Adipocyte (in vitro differentiated cells): ENCODE measurements at regions not wholly inside any gene's neighbourhood (a gene's known extent, or its start where the extent isn't known, plus 50 kb on each side); places are given as distances from the start of the nearest gene placed in this dataset.
A peak's percentile ranks its signal among the peaks of the same experiment; 100 is the strongest.

Experiments used
- DNase-seq: peaks from one replicate; pipeline ENCODE4 v3.0.0-alpha.2; 2015; ENCODE audit warnings: low read depth
- H3K27me3 ChIP-seq: replicated peaks from 2 replicates; pipeline ENCODE4 v1.7.0; 2013; ENCODE audit warnings: mild to moderate bottlenecking, low read length, moderate library complexity; ENCODE audit not compliant: control insufficient read depth, insufficient read depth
- H3K36me3 ChIP-seq: 2 replicates; pipeline ENCODE4 v1.7.0; 2013; ENCODE audit warnings: low read length, mild to moderate bottlenecking, moderate library complexity; ENCODE audit not compliant: control insufficient read depth, insufficient read depth, severe bottlenecking
- H3K4me1 ChIP-seq: 2 replicates; pipeline ENCODE4 v1.7.0; 2013; ENCODE audit warnings: mild to moderate bottlenecking, low read length, moderate library complexity; ENCODE audit not compliant: control insufficient read depth, insufficient read depth
- H3K4me3 ChIP-seq: 2 replicates; pipeline ENCODE4 v1.7.0; 2013; ENCODE audit warnings: mild to moderate bottlenecking, low read length, moderate library complexity
- H3K9ac ChIP-seq: 2 replicates; pipeline ENCODE4 v1.7.0; 2013; ENCODE audit warnings: mild to moderate bottlenecking, low read length, moderate library complexity
- H3K9me3 ChIP-seq: 2 replicates; pipeline ENCODE4 v1.7.0; 2013; ENCODE audit warnings: mild to moderate bottlenecking, low read length, moderate library complexity; ENCODE audit not compliant: control insufficient read depth

GRCh38 chr2:240324312-240325015, 111.0 kb upstream of the GPC1 start:
- H3K9me3 ChIP-seq: no peaks in the 10 kb centered on the region
- H3K36me3 ChIP-seq: no peaks in the 10 kb centered on the region
- DNase-seq: no peak
- no peak overlapping the region for H3K9ac ChIP-seq
- H3K27me3 ChIP-seq: peaks cover 27% of the 10 kb centered on the region
- peaks cover 12% of the 10 kb centered on the region for H3K4me1 ChIP-seq
- no peak overlapping the region for H3K4me3 ChIP-seq

GRCh38 chr2:240325016-240326007, 110.2 kb upstream of the GPC1 start:
- Histone ChIP-seq H3K9ac (no peak overlapping the region), H3K27me3 (peaks cover 33% of the 10 kb centered on the region), H3K9me3 (no peaks in the 10 kb centered on the region), H3K36me3 (no peaks in the 10 kb centered on the region), H3K4me1 (peaks cover 7% of the 10 kb centered on the region), H3K4me3 (no peak overlapping the region)
- DNase-seq: no peak

DNA sequence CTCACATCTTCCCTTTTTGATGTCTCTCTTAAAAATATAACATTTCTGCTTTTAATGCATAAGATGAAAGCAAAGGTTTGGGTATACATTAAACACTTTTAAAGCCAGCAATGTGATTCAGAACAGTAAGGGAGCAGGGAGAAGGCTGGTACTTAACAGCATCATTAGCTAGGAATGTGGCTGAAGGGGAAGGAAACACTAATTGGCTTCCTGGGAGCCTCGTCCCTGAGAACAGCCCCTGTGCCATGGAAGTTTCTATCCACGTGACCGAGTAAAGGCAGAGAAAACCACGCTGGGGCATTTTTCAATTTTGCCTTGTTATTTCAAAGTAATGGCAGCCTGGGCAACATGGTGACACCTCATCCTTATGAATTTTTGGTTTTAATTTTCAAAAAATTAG, 109.2 kb upstream of the GPC1 start:
- Histone ChIP-seq H3K36me3 (no peaks in the 10 kb centered on the region), H3K9me3 (peaks cover 3% of the 10 kb centered on the region), H3K9ac (no peak overlapping the region), H3K27me3 (peaks cover 37% of the 10 kb centered on the region), H3K4me1 (no peaks in the 10 kb centered on the region), H3K4me3 (no peak overlapping the region)
- DNase-seq: peak; percentile 6

- Histone ChIP-seq H3K9me3 (peaks cover 9% of the 10 kb centered on the region), H3K4me1 (no peaks in the 10 kb centered on the region), H3K36me3 (no peaks in the 10 kb centered on the region), H3K9ac (no peak overlapping the region), H3K27me3 (peaks cover 42% of the 10 kb centered on the region), H3K4me3 (no peak overlapping the region)
- no peak for DNase-seq
Measured at GRCh38 chr2:240326886-240327285, 108.6 kb upstream of the GPC1 start.

GRCh38 chr2:240327566-240327965, 107.9 kb upstream of the GPC1 start:
- H3K9ac ChIP-seq: no peak overlapping the region
- no peaks in the 10 kb centered on the region for H3K4me1 ChIP-seq
- no peaks in the 10 kb centered on the region for H3K36me3 ChIP-seq
- H3K27me3 ChIP-seq: peaks cover 48% of the 10 kb centered on the region
- H3K9me3 ChIP-seq: peaks cover 16% of the 10 kb centered on the region
- no peak overlapping the region for H3K4me3 ChIP-seq
- no peak for DNase-seq

DNA sequence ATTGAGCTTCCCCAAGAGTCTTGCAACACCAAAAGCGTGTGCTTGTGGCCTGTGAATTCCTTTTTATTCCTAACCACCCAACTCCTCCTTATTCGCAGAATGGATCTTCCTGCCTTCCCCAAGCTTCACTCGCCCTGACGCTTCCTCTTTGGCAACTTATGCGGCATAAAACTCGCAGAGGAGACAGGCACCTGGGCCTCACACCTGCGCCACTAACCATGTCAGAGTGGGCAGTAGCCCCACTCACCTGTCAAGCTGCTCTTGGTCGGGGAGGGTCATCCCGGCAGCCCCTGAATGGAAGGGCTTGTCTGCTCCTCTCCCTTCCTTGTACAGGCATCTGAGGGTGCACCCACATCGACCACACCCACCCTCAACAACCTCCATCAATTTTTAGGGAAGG, 106.9 kb upstream of the GPC1 start:
- Histone ChIP-seq H3K27me3 (peaks cover 55% of the 10 kb centered on the region), H3K9ac (no peak overlapping the region), H3K9me3 (peaks cover 20% of the 10 kb centered on the region), H3K36me3 (no peaks in the 10 kb centered on the region), H3K4me1 (no peaks in the 10 kb centered on the region), H3K4me3 (no peak overlapping the region)
- no peak for DNase-seq

GRCh38 chr2:240329116-240329665, 106.3 kb upstream of the GPC1 start:
- H3K4me1 ChIP-seq: no peaks in the 10 kb centered on the region
- DNase-seq: no peak
- H3K4me3 ChIP-seq: no peak overlapping the region
- H3K36me3 ChIP-seq: no peaks in the 10 kb centered on the region
- peaks cover 20% of the 10 kb centered on the region for H3K9me3 ChIP-seq
- H3K27me3 ChIP-seq: peaks cover 56% of the 10 kb centered on the region
- no peak overlapping the region for H3K9ac ChIP-seq

- Histone ChIP-seq H3K27me3 (peaks cover 56% of the 10 kb centered on the region), H3K36me3 (no peaks in the 10 kb centered on the region), H3K9me3 (peaks cover 20% of the 10 kb centered on the region), H3K4me3 (no peak overlapping the region), H3K4me1 (no peaks in the 10 kb centered on the region), H3K9ac (no peak overlapping the region)
- no peak for DNase-seq
Measured at GRCh38 chr2:240329778-240330177, 105.7 kb upstream of the GPC1 start.

DNA sequence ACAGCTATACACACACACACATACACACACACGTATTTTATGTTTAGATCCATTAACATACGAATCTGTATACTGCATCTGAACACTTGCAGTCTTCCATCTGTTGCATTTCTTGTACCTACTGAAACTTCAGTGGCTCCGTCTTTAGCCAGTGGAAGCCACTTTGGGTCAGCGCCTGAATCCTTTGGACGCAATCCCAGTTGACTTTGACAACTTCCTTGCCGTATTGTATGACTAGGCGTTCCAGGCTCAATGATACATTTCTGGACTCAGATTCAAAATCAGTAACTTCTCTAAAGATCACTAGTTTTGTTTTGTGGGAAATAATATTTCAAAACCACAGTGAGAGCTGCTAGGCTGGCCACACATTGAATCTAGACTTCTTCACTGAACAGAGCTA, 101.5 kb upstream of the GPC1 start:
- H3K9ac ChIP-seq: no peak overlapping the region
- H3K27me3 ChIP-seq: peaks cover 68% of the 10 kb centered on the region
- H3K4me3 ChIP-seq: no peak overlapping the region
- H3K36me3 ChIP-seq: no peaks in the 10 kb centered on the region
- H3K9me3 ChIP-seq: peaks cover 20% of the 10 kb centered on the region
- no peaks in the 10 kb centered on the region for H3K4me1 ChIP-seq
- DNase-seq: no peak

DNA sequence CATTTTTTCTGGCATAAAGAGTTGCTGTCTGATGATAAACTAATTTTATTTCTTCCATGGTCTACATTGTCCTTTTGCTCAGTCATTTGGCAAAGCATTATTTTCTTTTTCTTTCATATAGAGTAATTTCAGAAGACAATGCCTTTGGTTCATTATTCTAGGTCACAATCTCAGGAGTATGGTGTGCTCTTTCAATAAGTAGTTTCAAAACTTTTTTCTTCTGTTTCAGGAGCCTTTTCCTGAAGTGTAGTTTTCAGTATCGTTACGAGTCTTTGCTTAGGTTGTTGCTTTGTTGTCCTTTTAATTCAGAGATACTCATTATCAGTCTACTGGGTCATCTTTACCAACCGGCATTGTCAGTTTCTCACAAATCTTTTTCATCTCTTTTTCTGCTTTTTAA, 100.4 kb upstream of the GPC1 start:
- Histone ChIP-seq H3K36me3 (no peaks in the 10 kb centered on the region), H3K4me1 (no peaks in the 10 kb centered on the region), H3K27me3 (peaks cover 57% of the 10 kb centered on the region), H3K9ac (no peak overlapping the region), H3K4me3 (no peak overlapping the region), H3K9me3 (peaks cover 20% of the 10 kb centered on the region)
- no peak for DNase-seq

DNA sequence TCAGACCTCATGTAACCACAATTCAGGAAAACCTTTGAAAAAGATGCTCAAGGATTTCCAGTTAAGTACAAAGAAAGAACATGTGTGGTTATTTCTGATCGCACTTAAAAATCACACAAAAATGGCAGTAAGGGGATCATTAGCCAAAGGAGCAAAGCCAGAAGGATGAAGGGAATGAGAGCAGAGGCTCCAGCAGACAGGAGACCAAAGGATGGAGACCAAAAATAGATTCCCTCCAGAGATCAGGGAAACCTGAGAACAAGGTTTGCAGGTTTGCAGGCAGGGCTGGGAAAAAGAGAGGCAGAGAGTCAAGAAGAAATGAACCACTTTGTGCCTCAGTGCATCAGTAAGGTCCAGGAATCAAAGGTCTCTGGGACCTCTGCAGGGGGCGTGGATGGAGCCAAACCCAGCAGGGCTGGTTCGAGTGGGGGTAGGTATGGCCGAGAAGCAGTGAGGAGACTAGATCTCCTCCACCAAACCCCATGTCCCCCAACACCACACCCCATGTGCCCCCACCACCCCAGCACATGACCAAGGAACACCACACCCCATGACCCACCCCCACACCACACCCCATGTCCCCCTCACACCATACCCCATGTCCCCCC, 98.5 kb upstream of the GPC1 start:
- Histone ChIP-seq H3K36me3 (no peaks in the 10 kb centered on the region), H3K27me3 (peaks cover 51% of the 10 kb centered on the region), H3K9me3 (peaks cover 10% of the 10 kb centered on the region), H3K4me3 (no peak overlapping the region), H3K9ac (no peak overlapping the region), H3K4me1 (no peaks in the 10 kb centered on the region)
- no peak for DNase-seq
